GM04504 (cell line): ENCODE measurements at regions not wholly inside any gene's neighbourhood (a gene's known extent, or its start where the extent isn't known, plus 50 kb on each side); places are given as distances from the start of the nearest gene placed in this dataset.

Experiments used
- DNase-seq: peaks from one replicate; pipeline ENCODE4 v3.0.0-alpha.2; 2012; ENCODE audit warnings: low read depth

DNA sequence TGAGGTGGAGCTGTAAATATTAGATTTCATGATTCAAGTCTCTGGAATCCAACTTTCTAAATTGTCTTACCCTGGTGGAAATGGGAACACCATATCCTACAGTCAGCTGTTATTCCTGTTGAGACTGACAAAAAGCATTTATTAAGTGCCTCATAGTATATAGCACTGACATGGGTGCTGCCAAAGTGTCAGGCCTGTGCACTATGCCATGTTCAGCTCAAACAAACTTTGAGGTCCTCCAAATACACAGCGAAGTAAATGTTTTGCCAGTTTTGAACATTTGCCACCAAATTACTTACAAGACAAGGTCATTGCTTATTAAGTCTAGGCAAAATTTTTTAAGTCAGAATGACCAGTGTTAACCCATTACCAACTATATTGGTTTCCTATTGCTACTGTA is 162.9 kb upstream of the SLC25A13 start:
- no peak for DNase-seq

DNA sequence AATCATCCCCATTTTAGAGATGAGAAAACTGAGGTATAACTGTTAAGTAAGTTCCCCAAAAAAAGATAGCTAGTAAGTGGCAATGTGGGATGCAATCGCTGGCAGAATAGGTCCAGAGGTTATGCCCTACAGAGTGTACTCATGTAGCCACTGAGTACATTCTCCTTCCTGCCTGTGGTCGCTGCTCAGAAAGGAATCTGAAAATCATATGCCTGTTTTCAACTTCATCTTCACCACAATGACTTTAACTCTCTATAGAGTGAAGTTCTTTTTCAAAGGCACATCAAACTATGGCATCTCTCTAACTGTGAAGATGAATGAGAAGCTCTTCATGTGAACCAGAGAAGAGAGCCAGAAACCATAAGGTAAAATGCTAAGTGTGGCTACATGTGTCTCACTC is 162.2 kb upstream of the SLC25A13 start:
- no peak for DNase-seq

DNA sequence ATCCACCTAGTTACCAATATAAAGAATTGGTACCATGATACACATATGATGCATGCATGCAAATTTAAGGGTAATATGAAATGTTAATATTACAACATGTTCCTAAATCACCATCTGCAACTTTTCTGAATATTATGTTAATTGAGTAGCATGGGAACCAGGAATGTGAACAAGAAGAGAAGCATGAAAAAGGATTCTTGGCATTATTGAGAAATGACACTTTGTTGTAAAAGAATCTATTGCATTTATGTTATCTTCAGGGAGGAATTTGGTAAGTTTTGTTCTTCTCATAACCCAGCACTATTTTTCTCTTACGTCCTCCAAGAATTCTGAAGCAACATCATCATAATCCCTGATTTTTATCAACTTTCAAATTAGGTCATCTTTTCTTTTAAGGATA is 159.9 kb upstream of the SLC25A13 start:
- no peak for DNase-seq

DNA sequence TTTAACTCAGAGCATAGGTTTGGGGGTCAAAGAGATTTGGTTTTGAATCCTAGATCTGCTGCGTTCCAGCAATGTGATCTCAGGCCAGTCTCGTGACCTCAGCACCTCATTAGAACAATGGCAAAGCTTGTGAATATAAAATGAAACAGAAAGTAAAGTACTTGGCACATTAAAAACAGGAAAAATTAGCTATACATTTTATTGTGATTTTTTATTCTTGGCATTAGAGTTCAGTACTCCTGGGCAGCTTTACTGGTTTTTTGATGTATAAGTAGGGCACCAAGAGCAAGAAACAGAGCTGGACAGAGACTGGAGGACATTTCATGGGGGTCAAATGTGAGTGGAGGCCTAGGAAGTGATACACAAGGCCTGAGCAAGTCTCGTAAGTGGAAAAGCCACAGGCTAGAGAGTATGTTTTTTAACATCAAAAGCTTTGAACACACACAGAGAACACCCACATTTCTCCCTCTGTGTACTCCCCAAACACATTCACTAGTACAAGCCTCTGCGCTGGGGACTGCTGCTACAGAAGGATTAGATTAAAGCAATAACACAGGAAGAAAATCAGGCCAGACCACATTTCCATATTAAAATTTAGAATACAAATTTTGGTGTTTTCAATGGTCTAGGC is 157.2 kb upstream of the SLC25A13 start:
- DNase-seq, result no peak

DNA sequence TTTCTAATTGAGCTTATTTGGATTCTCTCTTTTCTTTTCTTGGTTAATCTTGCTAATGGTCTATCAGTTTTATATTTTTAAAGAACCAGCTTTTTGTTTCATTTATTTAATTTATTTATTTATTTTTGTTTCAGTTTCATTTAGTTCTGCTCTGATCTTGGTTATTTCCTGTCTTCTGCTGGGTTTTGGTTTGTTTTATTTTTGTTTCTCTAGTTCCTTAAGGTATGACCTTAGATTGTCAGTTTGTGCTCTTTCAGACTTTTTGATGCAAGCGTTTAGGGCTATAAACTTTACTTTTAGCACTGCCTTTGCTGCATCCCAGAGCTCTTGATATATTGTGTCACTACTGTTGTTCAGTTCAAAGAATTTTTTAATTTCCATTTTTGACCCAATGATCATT is 149.7 kb upstream of the SLC25A13 start:
- DNase-seq, result no peak

DNA sequence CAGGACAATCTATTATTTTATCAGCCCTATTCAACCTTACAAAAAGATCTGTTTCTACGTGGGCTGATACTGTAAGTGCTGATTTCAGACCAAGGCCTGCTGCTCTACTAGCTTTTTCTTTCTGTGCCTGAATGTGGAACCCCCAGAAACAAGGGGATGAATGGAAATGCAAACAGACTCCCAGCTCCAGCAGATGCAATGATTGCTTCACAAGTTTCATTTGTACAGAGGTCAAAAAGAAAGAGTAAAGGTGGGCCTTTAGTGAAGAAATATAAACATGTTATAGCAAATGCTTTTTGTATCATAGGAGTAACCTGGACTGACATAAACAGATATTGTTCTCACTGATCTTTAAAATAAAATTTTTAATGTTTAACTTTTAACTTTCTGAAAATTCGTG is 130.2 kb upstream of the SLC25A13 start:
- no peak for DNase-seq

DNA sequence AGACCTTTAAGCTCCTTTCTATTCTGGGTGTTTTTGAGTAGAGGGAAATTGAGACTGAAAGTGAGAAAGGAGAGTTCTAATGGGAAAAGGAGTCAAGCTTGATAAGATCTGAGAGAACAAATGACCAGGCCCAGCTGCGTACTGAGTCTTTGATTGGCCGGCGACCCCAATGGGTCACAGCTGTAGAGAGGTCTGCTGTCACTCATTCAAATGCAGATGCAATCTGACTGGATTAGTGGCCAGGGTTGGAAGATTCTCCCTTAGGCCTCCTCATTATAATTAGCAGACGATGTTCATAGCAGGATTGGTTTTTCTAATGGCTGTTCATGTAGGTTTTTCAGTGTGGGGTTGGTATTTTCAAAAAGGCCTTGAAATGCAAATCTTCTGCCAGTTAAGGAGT is 127.2 kb upstream of the SLC25A13 start:
- no peak for DNase-seq

DNA sequence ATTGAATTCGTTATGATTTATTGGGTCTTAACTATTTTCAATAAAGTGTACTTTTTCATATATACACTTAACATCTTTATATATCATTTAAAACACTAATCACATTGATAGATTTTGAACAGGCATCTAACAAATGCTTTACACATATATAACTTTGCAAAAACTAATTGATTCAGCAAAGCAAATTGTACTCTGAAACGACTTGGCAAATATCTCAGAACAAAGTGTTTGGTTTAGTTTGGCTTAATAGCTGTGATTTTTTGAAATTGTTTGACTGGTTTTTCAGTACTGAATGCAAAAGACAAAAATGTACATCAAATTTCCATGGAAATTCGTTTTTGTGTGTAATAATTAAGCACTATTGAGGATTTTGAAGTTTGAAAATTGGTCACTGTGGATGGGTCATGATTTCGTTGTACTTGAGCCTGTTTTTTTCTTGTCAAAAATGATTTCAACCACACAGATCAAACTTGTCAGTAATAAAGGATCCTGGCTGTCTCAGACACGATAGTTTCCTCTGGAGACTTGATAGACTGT is 125.3 kb upstream of the SLC25A13 start:
- DNase-seq, result no peak

DNA sequence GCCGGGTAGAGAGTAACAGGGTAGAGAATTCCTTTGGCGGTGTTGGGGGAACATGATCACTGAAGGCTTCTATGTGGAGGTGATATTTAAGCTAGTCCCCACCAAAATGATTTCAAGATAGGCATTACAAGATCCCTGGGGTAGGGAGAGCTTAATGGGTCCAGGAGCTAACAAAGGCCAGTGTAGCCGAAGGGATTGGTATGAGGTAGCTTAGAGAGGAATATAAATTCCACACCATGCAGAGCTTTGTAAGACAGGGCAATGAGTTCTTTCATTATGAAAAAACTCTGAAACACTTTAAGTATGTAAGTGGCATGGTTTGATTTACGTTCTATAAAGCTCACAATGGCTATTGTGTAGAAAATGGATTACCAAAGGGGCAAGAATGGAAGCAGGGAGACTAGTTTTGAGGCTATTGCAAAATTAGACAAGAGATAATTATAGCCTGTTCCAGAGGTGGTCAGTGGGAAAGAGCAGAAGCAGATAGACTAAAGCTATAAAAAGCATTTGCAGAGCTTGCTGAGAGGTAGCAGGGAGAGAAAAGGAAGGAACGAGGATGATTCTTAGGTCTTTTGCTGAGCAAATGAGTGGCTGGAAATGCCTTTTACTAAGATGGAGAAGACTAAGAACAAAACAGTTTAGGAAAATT is 119.7 kb upstream of the SLC25A13 start:
- DNase-seq, result no peak

DNA sequence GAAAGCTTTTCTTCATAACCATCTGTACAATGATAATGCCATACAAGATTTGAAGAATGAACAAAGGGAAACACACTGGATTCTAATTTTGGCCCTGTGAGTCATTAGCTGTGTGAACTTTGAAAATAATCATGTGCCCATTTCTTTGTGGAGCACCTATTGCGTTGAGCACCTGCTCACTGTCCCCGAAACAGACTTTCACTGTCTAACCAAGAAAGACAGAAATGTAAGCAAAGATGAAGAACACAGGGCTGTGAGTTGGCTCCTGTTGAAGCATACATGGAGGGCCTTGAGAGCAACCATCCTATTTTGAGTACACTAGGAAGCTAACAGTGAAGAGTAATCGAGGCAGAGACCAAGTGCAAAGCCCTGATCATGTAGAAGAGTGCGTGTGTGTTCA is 118.4 kb upstream of the SLC25A13 start:
- DNase-seq, result no peak

DNA sequence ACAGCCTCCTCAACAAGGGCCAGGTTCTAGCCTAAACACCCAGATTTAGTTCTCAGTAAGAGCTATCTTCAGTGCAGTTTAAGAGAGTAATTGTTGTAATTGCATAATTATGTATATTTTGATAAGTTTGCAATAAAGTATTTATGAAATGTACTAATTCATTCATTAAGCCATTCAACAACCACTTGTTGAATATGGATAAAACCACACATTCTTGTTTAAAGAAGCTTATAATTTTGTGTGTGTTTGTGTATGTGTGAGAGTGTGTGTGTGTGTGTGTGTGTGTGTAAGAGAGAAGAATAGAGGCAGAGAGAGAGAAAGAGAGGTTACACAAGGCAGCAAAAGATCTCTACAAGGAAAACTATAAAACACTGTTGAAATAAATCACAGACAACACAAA is 115.0 kb upstream of the SLC25A13 start:
- DNase-seq, result no peak

DNA sequence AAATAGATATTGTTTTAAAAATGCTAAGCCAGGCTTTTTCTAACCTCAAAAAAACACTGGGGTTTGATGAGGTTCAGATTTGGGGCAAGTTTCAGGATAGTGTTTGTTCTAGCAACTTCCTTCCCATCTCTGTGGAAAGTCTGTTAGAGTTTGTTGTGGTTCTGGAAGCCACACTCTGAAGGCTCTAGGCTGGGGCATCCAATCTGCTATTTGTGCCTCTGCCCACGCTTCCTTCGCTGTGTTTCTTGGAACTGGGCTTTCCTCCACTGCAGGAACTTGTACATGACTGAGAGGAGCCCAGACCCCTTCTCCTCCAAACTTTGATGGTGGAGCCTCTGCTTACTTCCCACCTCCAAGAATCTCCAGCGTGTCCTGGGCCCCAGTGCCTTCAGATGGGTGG is 108.5 kb upstream of the SLC25A13 start:
- DNase-seq, result no peak

DNA sequence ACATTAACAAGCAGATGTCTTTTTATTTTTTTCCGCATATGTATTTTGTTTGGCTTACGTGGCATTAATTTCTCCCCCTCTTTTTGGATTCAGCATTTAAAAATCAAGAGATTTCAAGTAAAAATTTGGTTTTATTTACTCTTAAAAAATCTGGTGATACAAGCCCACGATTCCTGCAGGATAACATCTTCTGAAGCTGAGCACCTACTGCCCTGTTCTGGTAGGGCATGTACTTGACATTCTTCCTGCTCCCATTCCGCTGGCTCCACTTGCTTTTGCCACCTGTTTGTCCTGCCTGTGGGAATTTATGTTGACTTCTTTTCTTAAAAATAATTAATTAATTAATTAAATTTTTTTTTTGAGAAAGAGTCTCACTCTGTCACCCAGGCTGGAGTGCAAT is 105.2 kb upstream of the SLC25A13 start:
- DNase-seq, result no peak

DNA sequence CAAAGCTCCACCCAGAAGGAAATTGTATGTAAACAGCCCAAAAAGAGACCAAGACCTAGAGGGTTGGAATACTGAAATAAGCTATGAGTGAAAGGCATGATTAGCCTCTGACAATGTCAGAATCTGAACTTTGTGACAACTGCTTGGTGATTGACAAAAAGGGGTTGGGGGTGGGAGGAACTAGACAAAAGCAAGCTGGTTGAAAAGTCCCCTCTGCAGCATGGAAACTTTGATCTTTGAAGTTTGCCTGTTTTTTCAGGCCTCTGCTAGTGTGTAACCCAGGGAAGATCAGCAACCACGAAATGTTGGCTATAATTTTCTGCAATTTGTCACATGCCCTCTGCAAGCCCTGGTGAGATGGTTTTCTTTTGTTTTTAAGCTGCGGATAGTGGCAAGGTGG is 104.8 kb upstream of the SLC25A13 start:
- DNase-seq, result no peak

DNA sequence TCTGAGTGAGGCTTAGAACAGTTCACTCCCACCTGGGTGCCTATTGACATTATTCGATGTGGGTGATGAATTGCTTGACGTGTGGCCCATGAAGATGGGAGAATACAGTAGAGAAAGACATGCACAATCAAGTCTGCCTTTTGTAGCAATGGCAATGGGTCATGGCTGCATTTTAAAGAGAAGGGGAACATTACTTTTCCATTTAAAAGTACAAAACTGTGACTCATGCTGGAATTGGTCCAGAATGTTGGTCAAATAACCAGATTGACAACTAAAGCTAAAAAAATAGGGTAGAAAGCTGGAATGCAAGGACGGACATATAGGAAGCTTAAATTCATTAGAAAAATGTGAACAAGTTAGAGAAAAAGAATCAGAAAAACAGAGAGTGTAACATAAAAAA is 104.1 kb upstream of the SLC25A13 start:
- no peak for DNase-seq

DNA sequence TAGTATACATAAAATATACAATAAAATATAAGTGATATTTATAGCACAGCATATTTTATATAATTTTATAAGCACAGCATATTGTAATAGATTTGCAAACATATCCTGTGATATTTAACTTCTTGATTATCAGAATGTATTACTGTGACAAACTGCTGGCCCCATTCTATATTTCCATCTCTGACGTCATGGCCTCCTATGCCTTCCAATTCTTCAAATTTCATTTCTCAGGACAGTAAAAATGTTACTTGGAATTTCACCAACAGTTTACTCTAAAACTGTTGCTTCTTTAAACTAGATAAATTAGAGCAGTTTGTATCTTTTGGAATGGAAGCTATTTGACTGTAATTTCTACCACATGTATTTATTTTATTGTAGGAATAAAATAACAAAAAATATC is 102.5 kb upstream of the SLC25A13 start:
- DNase-seq, result no peak

DNA sequence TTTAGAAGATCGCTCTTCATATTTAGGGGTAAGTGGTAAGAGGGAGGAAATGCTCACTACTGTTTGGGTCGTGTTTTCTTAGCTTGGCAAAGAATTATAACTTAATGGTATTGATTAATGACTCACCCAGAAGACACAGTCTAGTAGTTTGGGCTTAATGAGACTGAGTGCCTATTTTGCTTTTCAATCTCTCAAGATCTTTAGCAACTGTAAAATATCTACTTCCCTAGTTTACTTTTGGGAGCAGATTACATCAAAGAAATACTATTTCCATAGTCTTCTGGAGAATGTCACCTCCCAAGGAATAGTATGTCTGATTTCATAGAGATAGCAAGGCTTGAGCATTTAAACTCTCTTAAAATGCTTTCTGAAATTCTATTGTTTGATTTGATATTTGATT is 100.5 kb upstream of the SLC25A13 start:
- DNase-seq, result no peak

DNA sequence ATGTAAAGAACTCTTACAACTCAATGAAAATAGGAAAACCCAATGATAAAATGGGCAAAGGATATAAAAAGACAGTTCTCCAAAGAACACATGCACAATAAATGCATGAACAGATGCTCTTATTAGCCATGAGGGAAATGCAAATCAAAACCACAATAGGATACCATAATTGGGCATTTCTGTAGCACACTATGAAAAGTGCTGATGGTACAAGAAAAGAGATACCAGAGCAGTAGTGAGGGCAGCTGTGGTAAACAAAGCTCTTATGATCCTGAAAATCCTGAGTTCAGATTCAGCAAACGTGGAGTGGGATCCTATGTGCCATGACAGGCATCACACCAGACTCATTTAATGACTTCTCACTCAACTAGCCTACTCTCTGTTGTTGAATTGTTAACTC is 96.7 kb upstream of the SLC25A13 start:
- DNase-seq, result no peak

DNA sequence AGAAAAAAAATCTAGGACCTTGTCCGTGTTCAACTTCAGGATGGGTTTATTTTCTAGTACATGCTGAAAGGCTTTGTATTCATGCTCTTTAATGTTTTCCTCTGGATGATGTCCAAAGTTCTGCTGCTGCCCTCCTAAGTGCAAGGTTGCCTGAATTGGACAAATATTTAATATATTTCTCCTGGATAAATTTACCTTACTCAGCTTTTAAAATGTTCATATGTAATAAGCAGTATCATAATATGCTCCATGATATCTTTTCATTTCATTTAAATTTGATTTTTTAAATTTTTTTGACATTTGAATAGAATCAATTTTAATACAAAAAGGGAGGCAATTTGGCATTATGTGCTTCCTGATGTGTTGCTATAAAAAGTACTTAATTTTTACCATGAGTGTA is 95.9 kb upstream of the SLC25A13 start:
- DNase-seq, result no peak

DNA sequence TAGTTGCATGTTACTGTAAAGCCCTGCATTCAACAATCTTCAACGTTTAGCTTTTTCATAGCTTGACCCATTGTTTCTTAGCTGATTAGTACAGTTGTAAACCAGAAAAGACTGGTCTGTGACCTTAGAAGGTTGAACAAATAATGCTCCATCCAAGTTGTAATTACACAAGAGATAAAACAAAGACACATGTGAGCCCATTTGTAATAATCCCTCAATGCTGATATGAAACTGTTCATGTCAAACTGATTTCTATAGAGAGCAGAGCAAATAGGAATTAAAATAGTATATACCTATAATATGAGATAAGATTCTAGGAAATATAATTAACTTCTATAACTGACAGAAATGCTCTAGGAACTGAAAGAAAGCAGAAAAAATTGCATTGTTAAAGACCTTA is 94.7 kb upstream of the SLC25A13 start:
- no peak for DNase-seq

DNA sequence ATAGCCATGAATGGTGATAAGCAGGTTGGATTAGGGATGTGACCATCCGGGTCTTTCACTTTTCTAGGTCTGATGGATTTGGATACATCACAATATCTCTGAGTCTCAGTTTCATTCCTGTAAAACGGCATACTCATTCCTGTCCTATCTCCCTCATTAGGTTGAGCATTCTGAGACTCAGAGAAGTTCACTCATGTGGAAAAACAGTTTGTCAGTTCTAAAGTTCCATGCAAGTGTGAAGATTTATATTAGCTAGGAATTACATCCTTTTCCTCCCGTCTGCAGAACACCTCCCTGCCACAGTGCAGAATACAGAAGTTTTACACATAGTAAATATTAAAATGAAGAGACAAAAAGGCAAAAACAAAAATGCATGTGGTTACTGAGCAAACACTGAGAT is 94.2 kb upstream of the SLC25A13 start:
- DNase-seq, result no peak

DNA sequence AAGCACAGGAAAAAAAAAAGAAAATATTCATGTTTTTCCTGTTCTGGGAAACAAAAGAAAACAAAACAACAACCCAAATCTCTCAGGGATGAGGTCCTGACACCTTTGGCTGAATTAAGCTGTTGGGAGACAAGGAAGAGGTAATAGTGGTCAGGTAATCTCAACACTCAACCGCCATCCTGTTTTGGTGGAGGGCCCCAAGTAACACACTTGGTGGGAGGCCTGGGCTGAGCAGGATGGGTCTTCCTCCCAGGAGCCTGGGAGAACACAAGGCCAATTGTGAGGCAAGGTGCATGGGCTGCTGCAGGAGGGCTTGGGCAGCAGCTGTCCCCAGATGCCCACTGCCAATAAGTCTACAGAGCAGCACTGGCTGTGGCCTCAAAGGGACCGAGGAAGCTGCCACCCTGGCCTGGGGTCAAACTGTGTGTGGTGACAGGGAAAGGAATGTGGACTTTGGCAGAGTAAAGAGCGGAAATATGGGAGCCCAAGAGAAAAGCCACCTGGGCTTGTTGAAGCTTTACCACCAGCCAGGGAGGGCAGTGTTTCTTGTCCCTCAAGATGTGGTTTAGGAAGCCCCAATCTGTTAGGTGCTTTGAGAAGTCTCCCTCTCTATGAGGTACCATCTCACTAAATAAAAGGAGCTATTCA is 93.5 kb upstream of the SLC25A13 start:
- DNase-seq, result no peak

DNA sequence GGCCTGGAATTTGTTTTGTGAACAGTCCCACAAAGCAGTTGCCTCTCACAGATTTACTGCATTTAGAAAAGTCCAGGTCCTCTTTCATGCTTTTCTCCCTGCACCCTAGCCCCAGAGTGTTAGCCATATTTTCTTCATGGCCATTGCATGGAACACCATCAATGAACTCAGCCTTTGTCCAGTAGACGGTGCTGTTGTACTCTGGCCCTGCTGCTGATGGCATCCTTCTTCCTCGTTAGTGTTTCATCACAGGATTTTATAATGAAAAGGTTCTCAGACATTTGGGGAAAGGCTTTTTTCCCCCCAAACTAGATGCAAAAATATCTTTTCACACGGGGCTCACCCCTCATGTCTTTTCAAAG is 93.0 kb upstream of the SLC25A13 start:
- DNase-seq, result peak; percentile 7
